ENCODE measurements at regions not wholly inside any gene's neighbourhood (a gene's known extent, or its start where the extent isn't known, plus 50 kb on each side); places are given as distances from the start of the nearest gene placed in this dataset.

DNA sequence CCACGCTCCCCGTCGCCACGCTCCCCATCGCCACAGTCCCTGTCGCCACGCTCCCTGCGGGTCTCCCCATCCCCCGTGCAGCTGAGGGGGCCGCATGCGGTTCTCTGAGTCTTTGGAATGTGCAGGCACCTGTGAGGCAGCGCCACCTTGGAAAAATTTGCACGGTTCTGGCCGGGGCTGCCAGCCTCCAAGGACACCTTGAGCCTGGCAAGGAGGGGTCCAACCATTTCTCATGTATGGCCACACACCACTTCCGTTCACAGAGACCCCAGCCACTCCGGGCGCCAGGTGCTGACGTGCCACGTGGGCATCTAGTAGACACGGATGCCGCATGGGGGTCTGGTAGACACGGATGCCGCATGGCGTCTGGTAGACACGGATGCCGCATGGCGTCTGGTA lies 70.5 kb upstream of the ADGRA1 start:
- TF ChIP-seq, protein P1, sequence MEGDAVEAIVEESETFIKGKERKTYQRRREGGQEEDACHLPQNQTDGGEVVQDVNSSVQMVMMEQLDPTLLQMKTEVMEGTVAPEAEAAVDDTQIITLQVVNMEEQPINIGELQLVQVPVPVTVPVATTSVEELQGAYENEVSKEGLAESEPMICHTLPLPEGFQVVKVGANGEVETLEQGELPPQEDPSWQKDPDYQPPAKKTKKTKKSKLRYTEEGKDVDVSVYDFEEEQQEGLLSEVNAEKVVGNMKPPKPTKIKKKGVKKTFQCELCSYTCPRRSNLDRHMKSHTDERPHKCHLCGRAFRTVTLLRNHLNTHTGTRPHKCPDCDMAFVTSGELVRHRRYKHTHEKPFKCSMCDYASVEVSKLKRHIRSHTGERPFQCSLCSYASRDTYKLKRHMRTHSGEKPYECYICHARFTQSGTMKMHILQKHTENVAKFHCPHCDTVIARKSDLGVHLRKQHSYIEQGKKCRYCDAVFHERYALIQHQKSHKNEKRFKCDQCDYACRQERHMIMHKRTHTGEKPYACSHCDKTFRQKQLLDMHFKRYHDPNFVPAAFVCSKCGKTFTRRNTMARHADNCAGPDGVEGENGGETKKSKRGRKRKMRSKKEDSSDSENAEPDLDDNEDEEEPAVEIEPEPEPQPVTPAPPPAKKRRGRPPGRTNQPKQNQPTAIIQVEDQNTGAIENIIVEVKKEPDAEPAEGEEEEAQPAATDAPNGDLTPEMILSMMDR (IDR thresholded peaks at IDR 0.05 in 2 of 3, conservative IDR thresholded peaks at IDR 0.05 in 1 of 3; ENCODE audit: borderline replicate concordance in 1 of 3, insufficient read depth in 1 of 3, low read depth in 2 of 3, low read length in 2 of 3): no peak
- no peak for TF ChIP-seq POLR2AphosphoS5 (IDR thresholded peaks at IDR 0.05; ENCODE audit: low read depth, low read length)
